GM12892 (cell line): ENCODE measurements at regions not wholly inside any gene's neighbourhood (a gene's known extent, or its start where the extent isn't known, plus 50 kb on each side); places are given as distances from the start of the nearest gene placed in this dataset.

Source experiments
- DNase-seq: peaks from one replicate; pipeline ENCODE4 v3.0.0; 2011; ENCODE audit not compliant: insufficient read length
- FAIRE-seq: peaks from 2 replicates; lab custom pipeline; 2011; peaks lifted over from hg19 to GRCh38; lab: Jason Lieb, UNC
- POLR2A ChIP-seq: IDR thresholded peaks from 2 replicates; pipeline ENCODE4 v1.6.1; 2011; ENCODE audit warnings: low read depth, low read length, control low read depth
- POLR2AphosphoS5 ChIP-seq: IDR thresholded peaks from 2 replicates; pipeline ENCODE4 v1.6.1; 2011; ENCODE audit warnings: low read depth, low read length, control low read depth
- TAF1 ChIP-seq: IDR thresholded peaks from 2 replicates; pipeline ENCODE4 v1.6.1; 2011; ENCODE audit warnings: low read depth, mild to moderate bottlenecking, control low read depth, low read length, borderline replicate concordance

- FAIRE-seq = no peak
- DNase-seq = no peak
- no peak for TF ChIP-seq POLR2A
- TF ChIP-seq POLR2AphosphoS5 = no peak
- TF ChIP-seq TAF1 = no peak
These were observed 117.2 kb downstream of the IRS2 start for GRCh38 chr13:109669234-109669612.

- no peak for FAIRE-seq
These were observed 117.8 kb downstream of the IRS2 start for GRCh38 chr13:109668433-109669233.

DNA sequence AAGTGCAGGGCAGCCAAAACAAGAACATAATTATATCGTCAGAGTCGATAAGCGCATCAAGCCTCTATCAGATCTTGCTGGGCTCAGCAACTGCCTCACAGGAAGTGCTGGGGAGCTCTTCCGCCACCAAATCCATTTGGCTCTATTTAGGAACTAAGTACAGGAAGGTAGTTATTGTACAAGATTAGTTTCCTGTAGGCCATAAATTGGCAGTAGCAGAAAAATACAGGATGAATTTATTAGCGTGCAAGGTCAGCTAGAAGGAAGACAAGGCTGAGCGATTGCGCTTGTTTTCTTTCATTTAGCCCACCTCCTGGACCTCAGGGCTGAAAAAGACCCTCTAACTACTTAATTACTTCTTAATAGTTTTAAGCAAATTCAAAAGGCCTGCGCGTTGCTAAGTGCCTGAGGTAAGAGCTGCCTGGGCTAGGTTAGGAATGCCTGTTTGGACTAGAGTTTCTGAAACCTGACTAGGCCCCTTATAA is 118.5 kb downstream of the IRS2 start:
- DNase-seq (no peak), FAIRE-seq (no peak)
- TF ChIP-seq TAF1 (no peak), POLR2AphosphoS5 (no peak), POLR2A (no peak)

More at GRCh38 chr13:109668433-109669233, 117.8 kb downstream of the IRS2 start:
- no peak for DNase-seq
- no peak for TF ChIP-seq POLR2AphosphoS5
- TF ChIP-seq TAF1 = no peak
- TF ChIP-seq POLR2A = no peak

- no peak for FAIRE-seq
- no peak for TF ChIP-seq TAF1
- no peak for TF ChIP-seq POLR2AphosphoS5
- TF ChIP-seq POLR2A = no peak
These were observed 119.3 kb downstream of the IRS2 start for GRCh38 chr13:109667056-109667455.

GRCh38 chr13:109666656-109667055 is 119.7 kb downstream of the IRS2 start:
- DNase-seq (no peak), FAIRE-seq (no peak)
- TF ChIP-seq TAF1 (no peak), POLR2A (no peak), POLR2AphosphoS5 (no peak)

More at GRCh38 chr13:109667056-109667455, 119.3 kb downstream of the IRS2 start:
- no peak for DNase-seq

GRCh38 chr13:109665781-109666249 is 120.6 kb downstream of the IRS2 start:
- no peak for DNase-seq
- FAIRE-seq = no peak
- TF ChIP-seq POLR2A (no peak), POLR2AphosphoS5 (no peak), TAF1 (no peak)

DNA sequence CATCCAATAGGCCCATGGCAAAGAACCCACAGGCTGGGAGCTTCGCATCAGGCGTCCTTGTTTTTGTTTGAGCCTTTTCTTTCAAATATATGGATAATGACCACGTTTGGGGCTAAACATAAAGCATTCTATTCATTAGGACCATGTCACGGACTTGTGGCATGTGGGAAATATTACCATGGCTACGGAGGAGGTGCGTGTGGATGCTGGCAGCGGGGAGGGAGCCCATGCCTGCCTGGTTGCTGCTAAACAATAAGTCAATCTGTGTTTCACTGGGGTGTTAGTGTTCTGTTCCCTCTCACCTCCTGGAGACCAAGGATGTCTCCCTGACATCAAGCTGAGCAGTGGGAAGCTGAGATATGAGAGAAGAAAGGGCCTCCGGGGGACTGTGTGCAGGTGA is 121.1 kb downstream of the IRS2 start:
- DNase-seq (no peak), FAIRE-seq (no peak)

DNA sequence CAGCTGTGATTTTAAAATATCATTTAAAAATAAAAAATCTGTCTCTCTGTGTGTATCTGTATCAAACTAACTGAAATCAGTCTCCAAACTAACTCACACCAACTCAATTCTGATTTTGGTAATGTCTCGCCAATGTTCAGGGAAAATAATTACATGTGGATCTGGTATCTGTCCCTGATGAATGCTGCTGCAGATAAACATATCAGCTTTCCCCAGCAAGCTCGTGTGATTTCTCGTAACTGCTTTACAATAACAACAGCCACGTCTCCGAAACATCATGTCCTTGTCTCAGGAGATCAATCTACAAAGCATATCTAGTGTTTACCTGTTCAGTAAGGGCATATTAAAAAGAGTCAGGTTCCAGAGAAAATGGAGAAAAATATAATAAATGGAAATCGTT is 129.0 kb downstream of the IRS2 start:
- no peak for DNase-seq
- FAIRE-seq = peak; percentile 17
- TF ChIP-seq TAF1 (no peak), POLR2A (no peak), POLR2AphosphoS5 (no peak)

More for the DNA sequence above, 121.1 kb downstream of the IRS2 start:
- no peak for TF ChIP-seq POLR2A
- TF ChIP-seq TAF1 = no peak
- TF ChIP-seq POLR2AphosphoS5 = no peak

DNA sequence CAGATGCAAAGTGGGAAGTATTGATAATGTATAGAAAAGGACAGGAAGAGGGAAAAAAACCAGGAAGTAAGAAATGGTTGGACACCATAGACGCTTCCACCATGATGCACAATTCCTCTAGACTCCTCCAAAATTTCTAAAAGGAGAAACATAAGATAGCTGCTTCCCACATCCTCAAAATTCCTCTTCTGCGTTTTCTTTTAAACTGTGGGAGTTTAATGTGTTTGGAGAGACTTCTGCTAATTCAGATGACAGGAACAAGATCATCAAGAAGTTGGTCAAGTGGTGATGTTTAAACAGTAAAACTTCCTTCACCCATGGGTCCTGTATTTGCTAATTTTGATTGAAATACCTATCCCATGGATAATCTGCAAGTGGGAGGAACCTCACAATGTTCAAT is 130.2 kb downstream of the IRS2 start:
- FAIRE-seq (no peak), DNase-seq (no peak)
- TF ChIP-seq POLR2AphosphoS5 = no peak
- no peak for TF ChIP-seq TAF1
- no peak for TF ChIP-seq POLR2A

DNA sequence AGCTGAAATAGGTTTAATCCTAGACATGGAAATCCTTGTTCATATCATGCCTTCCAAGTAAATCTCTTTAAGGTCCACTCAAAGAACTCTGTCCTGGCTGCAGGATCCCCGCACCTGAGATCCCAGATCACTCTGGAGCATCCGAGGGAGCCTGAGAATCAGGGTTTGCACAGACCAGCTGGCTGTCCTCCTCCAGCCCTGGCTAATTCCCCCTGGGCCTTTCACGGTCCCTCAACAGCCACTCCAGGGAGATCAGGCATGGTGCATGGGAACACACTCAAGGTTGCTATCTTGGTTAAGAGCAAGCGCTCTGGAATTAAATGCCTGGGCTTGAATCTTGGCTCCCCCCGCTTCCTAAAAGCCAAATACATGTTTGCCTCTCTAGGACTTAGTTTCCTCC is 130.8 kb downstream of the IRS2 start:
- no peak for FAIRE-seq
- DNase-seq = no peak
- TF ChIP-seq TAF1 (no peak), POLR2AphosphoS5 (no peak), POLR2A (no peak)

DNA sequence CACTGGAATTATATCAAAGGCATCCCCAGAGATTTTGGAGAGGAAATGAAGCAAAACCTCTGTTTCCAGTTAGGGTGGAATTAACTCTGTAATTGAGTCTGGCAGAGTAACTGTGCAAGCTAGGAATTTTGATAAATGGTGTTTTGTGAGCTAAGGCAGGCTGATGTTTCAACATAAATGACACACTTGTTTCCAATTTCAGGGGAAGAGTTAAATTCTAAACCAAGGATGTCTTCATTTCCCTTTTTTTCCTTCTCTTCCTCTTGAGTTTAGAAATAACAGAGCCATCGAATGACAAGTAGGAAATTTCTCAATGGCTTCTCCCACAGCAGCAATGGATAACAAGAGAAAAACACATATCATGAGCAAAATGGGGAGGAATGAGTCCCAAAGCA is 131.2 kb downstream of the IRS2 start:
- no peak for DNase-seq
- TF ChIP-seq POLR2AphosphoS5 (no peak), POLR2A (no peak), TAF1 (no peak)
- no peak for FAIRE-seq
